ENCODE measurements at regions not wholly inside any gene's neighbourhood (a gene's known extent, or its start where the extent isn't known, plus 50 kb on each side); places are given as distances from the start of the nearest gene placed in this dataset.

GRCh38 chr4:100295792-100296191 is 105.5 kb upstream of the DDIT4L start:
- TF ChIP-seq CTCF (IDR thresholded peaks at IDR 0.05) (no peak), EZH2 (IDR thresholded peaks at IDR 0.05; ENCODE audit: borderline replicate concordance, insufficient read depth, low read depth, low read length, poor library complexity, severe bottlenecking) (no peak)
